ENCODE measurements at regions not wholly inside any gene's neighbourhood (a gene's known extent, or its start where the extent isn't known, plus 50 kb on each side); places are given as distances from the start of the nearest gene placed in this dataset.

- DNase-seq (ENCODE audit: low read depth in 2 of 2) = no peak
- TF ChIP-seq CTCF (IDR thresholded peaks at IDR 0.05; ENCODE audit: low read depth, low read length) = no peak
Observed at GRCh38 chr10:43821103-43821502, 172.4 kb upstream of the ZNF32 start.

GRCh38 chr10:43820663-43821062 lies 172.0 kb upstream of the ZNF32 start:
- DNase-seq (ENCODE audit: low read depth in 2 of 2) = peak in 1 of 2 donors; percentile 43
- no peak for TF ChIP-seq CTCF (IDR thresholded peaks at IDR 0.05; ENCODE audit: low read depth, low read length)
- no peak overlapping the region for H3K4me3 ChIP-seq (replicated peaks in 1 of 2; ENCODE audit: low read depth in 2 of 2, low read length in 2 of 2)

More at GRCh38 chr10:43821103-43821502, 172.4 kb upstream of the ZNF32 start:
- no peak overlapping the region for H3K4me3 ChIP-seq (replicated peaks in 1 of 2; ENCODE audit: low read depth in 2 of 2, low read length in 2 of 2)

GRCh38 chr10:43819464-43820230 lies 171.0 kb upstream of the ZNF32 start:
- DNase-seq (ENCODE audit: low read depth in 2 of 2) = no peak
- no peak for TF ChIP-seq CTCF (IDR thresholded peaks at IDR 0.05; ENCODE audit: low read depth, low read length)

GRCh38 chr10:43818687-43819086 lies 170.0 kb upstream of the ZNF32 start:
- DNase-seq (ENCODE audit: low read depth in 2 of 2) = no peak
- TF ChIP-seq CTCF (IDR thresholded peaks at IDR 0.05; ENCODE audit: low read depth, low read length) = no peak
- H3K4me3 ChIP-seq (replicated peaks in 1 of 2; ENCODE audit: low read depth in 2 of 2, low read length in 2 of 2) = no peak overlapping the region

More at GRCh38 chr10:43819464-43820230, 171.0 kb upstream of the ZNF32 start:
- no peak overlapping the region for H3K4me3 ChIP-seq (replicated peaks in 1 of 2; ENCODE audit: low read depth in 2 of 2, low read length in 2 of 2)

GRCh38 chr10:43817368-43817767 lies 168.7 kb upstream of the ZNF32 start:
- peak; percentile 59 to 94 for DNase-seq (ENCODE audit: low read depth in 2 of 2)
- H3K4me3 ChIP-seq (replicated peaks in 1 of 2; ENCODE audit: low read depth in 2 of 2, low read length in 2 of 2) = no peak overlapping the region
- no peak for TF ChIP-seq CTCF (IDR thresholded peaks at IDR 0.05; ENCODE audit: low read depth, low read length)

- TF ChIP-seq CTCF (IDR thresholded peaks at IDR 0.05; ENCODE audit: low read depth, low read length) = no peak
- peak; percentile 96 to 97 for DNase-seq (ENCODE audit: low read depth in 2 of 2)
- no peak overlapping the region for H3K4me3 ChIP-seq (replicated peaks in 1 of 2; ENCODE audit: low read depth in 2 of 2, low read length in 2 of 2)
Observed at GRCh38 chr10:43816351-43817321, 168.0 kb upstream of the ZNF32 start.

Measured in cardiac fibroblast (primary cell).